ENCODE measurements at regions not wholly inside any gene's neighbourhood (a gene's known extent, or its start where the extent isn't known, plus 50 kb on each side); places are given as distances from the start of the nearest gene placed in this dataset.

DNA sequence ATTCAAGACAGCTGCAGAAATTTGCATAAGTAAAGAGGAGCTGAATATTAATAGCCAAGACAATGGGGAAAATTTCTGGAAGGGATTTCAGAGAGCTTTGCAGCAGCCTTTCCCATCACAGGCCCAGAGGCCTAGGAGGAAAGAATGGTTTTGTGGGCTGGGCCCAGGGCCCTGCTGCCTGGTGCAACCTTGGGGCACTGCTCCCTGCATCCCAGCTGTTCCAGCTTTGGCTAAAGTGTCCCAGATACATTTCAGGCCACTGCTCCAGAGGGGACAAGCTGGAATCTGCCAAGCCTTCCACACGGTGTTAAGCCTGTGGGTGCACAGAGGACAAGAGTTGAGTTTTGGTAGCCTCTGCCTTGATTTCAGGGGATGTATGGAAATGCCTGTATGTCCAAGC is 185.6 kb upstream of the SFRP2 start:
- DNase-seq: no peak

DNA sequence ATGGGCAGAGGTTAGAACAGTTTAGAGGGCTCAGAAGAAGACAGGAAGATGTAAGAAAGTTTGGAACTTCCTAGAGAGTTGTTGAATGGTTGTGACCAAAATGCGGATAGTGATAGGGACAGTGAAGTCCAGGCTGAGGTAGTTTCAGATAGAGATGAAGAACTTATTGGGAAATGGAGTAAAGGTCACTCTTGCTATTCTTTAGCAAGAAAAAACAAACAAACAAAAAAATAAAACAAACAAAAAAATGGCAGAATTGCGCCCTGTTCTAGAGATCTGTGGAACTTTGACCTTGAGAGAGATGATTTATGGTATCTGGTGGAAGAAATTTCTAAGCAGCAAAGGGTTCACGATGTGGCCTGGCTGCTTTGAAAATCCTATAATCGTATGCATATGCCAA is 185.1 kb upstream of the SFRP2 start:
- no peak for DNase-seq

DNA sequence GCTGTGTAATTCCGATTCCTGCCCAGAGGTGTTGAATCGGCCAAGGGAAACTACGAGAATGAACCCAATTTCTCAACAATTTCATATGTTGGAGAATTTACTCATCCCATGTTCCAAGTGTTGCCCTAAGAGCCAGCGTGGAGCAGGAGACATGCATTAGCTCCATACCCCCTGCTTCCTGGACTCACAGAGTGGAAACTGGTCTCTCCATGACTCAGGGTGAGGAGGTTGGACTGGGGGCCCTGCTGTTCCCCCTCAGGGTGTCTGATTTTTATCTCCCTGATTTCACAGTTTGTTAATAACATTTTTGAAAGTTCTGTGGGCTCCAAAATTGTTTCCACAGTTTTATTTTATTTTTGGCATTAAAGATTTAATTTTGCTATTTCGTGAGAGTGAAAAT is 183.0 kb upstream of the SFRP2 start:
- no peak for DNase-seq

DNA sequence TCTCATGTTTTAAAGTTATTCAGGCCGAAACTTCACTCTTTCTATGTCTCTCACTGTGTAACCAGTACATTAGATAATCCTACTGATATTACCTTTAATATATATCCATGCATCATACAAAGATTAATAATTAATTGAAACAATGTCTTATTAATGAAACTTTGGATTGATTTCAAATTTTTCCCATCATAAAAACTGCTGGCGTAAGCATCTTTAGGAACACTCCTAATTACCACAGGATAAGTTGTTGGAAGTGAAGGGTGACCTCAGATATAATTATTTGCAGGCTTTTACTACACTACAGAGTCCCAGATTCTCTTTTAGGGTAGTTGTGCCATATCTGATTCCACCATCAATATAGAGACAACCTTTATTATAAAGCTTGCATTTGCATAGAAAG is 181.3 kb upstream of the SFRP2 start:
- DNase-seq: no peak

DNA sequence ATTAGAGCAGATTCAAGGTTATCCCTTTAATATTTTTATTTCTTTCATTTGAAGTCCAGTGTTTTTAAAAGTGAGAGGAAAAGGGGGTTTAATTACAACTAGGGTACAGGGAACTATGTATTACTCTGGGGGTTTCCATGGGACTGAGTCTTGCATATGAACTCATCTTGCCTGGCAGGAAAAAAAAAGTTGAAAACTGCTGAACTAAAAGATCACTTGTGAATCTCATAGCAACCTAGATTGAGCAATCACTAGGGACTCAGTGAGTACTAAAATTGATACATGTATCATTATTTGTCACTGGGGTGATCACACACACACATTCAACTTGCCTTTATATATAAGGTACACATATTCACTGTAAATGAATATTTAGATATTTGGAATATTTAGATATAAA is 180.7 kb upstream of the SFRP2 start:
- DNase-seq: no peak

DNA sequence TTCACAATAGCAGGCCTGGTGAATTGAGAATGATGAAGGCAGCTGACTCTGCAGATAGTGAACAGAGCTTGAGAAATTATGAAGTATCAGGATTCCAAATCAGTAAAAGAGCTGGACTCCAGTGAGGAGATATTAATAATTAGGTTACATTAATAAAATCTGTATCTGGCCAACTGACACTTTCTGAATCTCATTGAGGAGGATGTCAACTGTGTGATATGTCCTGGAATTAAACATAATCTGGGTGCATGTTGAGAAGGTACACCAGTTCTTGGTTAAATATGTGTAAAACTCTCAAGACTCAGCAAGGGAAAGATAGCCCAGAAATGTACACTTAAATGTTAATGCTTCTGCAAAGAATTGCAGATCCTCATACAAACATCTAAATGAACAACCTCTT is 177.8 kb upstream of the SFRP2 start:
- DNase-seq: no peak

DNA sequence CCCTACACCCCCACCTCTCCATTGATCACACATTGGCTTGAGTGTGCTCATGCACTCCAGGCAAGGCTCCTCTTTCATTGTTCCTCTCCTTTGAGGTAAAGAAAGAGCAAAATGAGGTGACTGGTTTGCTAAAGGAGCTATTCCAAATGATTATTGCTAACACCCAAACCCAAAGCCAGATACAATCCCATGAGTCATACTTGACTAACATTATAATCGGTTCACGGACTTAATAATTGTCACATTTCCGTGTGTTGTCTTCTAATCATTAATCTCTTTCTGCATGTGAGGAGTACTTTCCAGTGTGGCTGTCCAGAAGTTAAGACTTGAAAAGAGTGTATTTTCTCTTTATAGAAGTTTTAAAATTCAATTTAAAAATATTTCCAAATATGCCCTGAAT is 174.3 kb upstream of the SFRP2 start:
- DNase-seq: no peak

DNA sequence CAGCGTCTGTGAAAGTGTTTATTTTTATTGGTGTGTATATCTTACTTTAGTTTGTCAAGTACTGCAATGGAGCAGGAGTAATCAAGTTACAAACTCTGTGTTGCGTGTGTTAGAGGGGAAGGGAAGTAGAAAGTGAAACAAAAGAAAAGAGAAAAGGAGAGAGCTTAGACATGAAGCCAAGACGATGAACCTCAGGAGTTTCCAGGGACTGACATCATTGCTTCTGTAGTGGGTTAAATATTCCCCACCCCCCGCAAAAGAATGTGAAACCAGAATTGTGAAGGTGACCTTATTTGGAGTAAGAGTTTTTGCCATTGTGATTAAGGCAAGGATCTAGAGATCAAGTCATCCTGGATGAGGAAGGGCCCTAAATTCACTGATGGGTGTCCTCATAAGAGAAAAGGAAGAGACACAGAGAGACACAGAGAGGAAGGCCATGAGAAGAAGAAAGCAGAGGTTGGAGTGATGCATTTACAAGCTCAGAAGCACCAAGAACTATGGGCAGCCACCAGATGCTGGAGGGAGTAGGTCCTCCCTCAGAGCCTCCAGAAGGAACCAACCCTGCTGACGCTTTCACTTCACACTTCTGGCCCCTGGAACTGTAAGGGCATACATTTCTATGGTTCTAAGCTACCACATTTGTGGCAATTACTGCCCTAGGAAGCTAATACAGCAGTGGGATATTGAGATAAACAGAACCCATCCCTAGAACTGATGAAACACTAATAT is 173.6 kb upstream of the SFRP2 start:
- no peak for DNase-seq

DNA sequence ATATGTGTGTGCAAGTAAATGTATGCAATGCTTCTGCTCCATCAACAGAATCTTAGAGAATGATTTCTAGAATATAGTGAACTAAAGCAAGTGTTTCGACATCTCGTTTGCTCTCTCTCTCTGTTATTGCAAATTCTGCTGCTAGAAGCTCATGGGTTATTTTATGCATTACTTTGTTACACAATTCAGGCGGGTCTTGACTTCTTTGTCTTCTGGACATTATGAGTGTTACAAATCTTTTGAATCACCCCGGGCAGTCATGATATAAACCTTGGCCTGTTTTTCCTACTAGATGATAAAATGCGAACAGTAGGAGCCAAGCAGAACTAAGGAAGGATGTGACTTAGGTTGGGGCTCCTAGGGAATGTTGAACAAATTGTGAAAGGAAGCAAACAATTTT is 166.4 kb upstream of the SFRP2 start:
- DNase-seq: no peak

DNA sequence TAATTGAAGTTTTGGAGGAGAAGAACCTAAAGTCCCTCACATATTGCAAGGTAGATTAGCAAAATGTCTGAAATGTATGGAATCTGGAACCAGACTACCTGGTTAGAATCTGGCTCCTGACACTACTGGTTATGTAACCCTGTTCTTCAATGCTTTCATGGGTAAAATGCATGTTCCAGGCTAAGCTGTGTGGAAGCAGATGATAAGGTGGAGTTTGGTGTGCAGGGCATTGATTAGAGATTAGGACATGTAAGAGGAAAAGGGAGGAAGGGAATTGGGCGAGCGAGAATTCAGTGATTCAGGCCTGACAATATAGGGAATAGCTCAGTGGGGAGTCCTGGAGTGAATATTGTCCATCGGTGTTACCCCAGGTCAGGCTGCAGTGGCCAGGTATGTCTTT is 165.8 kb upstream of the SFRP2 start:
- DNase-seq: no peak

DNA sequence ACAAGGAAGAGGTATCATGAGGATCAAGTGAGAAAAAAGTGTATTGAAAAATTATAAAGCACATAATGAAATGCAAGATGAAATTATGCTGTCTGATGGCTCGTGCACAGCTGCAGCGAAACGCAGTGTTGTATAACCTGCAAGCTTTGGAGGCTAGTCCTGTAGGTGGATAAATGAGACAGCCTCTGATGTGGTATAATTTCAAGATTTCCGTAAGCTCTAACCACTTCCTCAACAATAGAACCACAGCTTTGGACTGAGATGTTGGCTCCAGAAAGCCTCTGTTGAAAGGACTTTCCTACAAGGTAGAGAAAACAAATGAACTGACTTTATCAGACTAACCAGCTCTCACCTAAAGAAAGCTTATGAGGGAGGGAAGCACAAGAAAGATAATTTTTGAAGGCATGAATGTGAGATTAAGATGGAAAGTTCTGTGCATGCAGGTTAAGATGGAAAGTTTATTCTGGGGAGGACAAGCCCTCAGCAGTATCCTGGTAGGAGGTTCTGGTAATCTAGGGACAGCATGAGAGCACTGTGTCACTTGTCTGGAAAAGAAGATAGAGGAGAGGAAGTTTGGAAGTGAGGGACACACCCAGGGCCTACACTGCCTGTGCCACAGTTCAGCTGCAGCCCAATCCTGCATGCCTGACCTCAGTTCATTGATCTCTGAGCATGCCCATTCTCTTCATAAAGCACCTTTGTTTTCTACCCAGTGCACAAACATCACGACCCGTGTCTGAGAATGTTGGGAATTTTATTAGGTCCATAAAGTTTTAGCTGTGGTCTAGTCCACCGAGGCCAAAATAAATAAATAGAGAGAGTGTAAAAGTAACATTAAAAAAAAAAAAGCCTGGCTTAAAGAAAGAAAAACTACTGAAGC is 161.5 kb upstream of the SFRP2 start:
- DNase-seq: peak; percentile 31

DNA sequence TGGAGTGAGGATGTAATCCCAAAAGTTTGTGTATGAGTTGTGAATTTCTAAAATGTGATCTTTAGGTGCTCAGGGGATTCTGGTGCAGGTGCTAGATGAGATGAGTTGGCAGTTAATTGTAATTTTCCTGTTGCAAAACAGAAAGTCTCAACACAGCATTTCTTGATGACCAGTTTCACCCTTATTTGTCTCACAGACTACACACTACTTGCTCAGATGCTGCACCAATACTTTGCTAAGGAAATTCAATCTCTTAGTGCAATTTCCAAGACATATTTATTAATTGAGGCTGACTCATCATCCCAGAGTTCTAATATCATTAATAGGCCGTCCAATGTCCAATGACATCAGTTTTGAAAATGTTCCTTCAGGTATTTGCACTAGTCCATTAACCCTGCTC is 159.2 kb upstream of the SFRP2 start:
- no peak for DNase-seq

DNA sequence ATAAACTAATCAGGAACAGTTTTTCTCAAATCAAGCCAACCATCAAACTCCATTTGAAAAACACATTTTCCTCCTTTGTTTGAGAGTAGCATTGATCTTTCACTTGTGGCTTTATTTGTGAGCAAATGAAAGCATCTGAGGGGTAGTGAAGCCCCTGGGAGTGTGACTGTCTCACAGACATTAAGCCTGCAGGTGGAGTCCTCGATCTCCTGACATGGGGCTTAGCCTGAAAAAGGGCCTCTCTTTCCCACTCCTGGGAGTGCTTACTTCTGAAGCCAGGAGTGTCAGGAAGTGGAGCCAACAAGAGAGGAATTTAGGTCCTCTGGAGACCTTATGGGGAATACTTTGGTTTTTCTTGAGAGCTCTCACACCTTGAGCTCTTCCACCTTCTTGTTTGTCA is 158.2 kb upstream of the SFRP2 start:
- DNase-seq: no peak

DNA sequence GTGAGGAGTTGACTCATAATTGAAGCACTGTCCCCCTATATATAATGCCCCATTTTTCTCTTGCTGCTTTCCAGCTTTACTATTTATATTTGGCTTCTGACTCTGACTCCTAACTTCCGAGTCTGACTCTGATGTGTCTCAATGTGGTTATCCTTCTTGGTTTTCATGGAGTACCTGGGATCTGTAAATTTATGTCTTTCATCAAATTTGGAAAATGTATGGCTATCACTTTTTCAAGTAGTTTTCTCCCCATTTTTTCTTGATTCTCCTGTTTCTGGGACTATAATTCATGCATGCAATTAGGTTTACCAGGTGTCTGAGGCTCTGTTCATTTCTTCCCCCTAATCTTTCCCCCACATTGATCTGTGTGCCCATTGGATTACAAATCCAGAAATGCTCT is 156.8 kb upstream of the SFRP2 start:
- DNase-seq: no peak

DNA sequence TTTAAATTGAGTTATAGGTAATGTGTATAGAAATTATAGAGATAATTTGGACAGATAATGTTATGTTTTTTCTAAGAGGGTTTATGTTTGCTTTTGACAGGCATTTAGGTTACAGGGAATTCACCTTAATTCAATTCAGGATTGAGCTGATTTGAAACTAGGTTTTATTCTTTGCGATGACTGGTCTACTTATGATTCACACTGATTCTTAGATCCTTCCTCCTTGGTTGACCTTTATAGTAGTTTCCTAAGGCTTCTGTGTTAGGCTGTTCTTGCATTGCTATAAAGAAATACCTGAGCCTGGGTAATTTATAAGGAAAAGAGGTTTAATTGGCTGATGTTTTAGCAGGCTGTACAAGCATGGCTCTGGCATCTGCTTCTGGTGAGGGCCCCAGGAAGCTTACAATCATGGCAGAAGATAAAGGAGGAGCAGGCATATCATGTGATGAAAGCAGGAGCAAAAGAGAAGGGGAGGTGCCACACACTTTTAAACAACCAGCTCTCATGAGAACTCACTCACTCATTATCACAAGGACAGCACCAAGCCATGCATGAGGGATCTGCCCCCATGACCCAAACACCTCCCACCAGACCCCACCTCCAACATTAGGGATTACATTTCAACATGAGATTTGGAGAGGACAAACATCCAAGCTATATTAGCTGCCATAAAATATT is 155.0 kb upstream of the SFRP2 start:
- no peak for DNase-seq

DNA sequence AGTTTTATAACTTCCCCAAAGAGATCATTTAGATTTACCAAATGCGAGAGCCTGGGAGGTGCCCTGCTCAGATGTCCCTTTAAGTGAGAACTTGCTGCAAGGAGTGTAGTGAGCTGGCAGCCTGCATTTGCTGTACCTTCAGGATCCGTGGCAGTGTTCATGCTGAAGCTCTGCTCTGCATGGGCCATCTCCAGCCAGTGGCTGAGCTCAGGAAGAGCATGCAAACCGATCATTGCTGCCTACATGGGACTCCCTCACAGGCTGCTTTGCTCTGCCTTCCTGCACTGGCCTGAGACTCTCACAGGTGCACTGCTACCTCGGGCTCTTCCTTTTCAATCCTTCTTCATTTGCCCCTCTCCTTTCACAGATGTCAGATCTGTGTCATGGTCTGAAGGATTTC is 152.0 kb upstream of the SFRP2 start:
- no peak for DNase-seq

DNA sequence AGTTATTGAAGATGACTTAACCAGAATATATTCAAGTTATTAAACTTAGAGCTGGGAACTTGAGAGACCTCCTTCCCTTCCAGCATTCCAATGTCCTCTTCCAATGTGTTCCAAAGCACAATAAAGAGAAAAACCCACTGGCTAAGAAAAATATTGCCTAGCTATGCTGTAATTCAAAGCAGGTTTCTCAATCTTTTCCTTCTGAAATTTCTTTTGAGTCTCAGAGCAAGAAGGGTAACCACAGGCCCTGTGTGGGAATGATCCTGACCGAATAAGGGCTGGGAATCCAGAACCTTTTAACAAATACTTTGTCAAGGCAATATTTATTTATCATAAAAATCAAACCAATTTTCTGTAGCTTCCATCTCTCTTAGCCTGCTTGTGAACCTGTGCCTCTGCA is 150.7 kb upstream of the SFRP2 start:
- DNase-seq: no peak

DNA sequence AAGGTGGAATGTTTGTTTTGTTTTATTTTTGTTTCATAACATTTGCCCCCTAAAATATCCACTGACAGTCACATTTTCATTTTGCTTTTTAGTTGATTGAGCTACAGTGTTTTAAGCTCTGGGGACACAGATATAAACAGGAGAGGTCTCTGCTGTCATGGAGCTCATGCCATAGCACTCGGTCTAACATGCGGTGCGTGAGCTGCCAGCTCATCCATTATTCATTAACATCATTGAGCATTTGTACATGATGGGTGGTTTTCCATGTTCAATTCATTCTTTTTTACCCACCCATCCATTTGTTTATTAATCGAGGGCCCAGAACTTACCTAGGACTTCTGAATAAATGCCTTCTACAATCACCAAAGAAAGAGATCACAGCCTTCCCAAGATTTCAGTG is 150.1 kb upstream of the SFRP2 start:
- no peak for DNase-seq

DNA sequence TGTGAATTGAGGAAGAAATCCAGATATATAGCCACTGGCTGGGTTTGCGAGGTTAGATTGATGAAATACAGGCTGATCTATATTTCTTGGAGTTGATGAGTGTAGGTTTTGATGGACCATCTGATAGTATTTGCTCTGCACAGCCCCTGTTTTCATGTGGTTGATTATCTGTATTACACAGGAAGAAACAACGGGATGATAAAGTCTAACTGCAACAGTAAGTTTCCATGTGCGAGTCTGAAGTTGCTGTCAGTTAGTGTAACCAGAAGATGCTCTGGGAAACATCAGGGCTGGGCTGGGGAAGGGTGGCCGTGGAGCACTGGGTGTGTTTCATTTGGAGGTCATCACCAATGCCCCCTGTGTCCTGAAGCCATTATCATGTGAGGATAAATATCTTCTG is 148.4 kb upstream of the SFRP2 start:
- DNase-seq: no peak

DNA sequence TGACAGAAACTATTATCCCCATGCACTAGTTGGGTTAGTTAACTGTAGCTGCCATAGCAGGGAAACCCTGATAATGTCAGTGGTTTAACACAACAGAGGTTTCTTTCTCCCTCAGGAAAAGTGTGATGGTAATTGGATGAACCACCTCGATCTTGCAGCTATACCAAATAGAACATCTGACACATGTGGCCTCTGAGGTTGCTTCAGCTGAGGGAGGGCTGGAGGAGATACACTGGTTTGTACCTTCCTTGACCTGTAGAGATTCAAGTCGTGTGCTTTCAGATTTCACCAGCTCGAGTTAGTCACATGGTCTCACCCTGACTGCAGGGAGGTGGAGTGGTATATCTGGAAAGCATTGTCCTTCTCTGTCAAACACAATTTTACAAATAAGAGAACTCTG is 147.2 kb upstream of the SFRP2 start:
- DNase-seq: no peak

DNA sequence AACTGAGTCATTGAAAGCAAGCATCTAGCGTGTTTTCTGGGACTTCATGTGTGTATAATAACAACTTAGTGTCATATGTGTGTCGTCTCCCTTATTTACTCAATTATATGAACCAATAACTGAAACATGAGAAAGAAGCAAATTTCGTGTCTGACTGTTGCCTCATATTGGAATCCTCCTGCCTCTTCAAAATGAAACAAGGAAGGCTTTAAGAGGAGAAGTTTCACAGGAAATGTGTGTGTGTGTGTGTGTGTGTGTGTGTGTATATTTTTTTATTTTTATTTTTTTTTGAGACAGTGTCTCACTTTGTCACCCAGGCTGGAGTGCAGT is 145.8 kb upstream of the SFRP2 start:
- no peak for DNase-seq

DNA sequence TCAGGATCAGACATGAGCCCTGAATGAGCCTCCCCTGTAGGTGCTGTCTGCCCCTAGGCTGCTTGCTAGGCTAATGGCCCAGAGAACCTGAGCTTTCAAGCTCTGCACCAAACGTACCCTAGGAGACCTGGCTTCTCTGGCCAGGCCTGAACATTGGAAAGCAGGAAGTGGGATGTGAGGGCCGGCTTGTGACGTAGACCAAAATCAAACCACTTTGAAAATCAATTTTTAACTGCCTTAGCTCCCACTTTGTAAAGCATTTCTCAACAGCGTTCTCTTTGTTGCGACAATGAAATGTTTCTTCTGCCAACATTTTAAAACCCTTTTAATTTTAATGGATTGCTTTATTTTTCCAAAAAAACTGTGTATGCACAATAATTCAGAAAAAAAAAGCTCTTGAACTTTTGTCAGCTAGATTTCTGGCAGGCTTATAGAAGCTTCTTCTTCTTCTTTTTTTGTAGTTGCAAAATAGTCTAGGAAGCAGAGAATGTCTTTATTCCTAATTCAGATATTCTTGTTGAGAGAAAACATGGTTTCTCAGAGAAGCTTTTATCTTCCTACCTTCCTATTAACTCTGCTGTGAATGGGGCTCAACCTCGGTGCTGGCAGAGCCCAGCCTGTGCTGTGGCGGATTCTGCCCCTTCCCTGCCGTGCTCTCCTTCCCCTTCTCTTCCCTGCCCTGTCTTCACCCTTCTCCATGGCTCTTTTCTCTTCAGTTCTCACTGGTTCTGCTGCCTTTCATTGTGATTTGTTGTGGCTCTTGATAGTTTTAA is 145.2 kb upstream of the SFRP2 start:
- DNase-seq: no peak

DNA sequence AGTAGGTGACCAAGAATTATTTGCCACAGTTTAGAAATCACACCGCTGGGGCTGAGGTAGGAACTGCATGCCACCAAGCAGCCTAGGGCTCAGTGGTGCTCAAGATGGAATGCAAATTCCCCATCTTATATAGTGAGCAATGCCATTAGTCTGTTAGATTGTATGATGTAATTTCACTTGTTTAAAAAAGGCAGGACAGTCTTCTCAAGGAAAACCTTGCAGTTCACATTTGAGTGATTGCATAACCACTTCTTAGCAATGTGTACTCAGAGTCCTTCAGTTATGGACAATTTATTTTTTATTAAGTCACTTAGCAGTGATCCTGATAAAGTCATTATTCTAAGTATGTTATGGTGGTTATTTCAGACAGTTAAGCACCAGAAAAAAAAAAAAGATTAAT is 142.9 kb upstream of the SFRP2 start:
- no peak for DNase-seq

Measured in CD4-positive, alpha-beta T cell treated with Interleukin-12 subunit alpha and Interleukin-12 subunit beta, for 1 hour (primary cell).